Epidermal melanocyte (primary cell): ENCODE measurements at regions not wholly inside any gene's neighbourhood (a gene's known extent, or its start where the extent isn't known, plus 50 kb on each side); places are given as distances from the start of the nearest gene placed in this dataset.
"Not testable (repeated sequence)": the region's sequence is repeated elsewhere in the genome, so short reads cannot be mapped to it uniquely, and the experiment has no call there.

ENCODE experiments used
- DNase-seq: peaks from one replicate; pipeline ENCODE4 v3.0.0; 2011; ENCODE audit warnings: low spot score; ENCODE audit not compliant: insufficient read length

DNA sequence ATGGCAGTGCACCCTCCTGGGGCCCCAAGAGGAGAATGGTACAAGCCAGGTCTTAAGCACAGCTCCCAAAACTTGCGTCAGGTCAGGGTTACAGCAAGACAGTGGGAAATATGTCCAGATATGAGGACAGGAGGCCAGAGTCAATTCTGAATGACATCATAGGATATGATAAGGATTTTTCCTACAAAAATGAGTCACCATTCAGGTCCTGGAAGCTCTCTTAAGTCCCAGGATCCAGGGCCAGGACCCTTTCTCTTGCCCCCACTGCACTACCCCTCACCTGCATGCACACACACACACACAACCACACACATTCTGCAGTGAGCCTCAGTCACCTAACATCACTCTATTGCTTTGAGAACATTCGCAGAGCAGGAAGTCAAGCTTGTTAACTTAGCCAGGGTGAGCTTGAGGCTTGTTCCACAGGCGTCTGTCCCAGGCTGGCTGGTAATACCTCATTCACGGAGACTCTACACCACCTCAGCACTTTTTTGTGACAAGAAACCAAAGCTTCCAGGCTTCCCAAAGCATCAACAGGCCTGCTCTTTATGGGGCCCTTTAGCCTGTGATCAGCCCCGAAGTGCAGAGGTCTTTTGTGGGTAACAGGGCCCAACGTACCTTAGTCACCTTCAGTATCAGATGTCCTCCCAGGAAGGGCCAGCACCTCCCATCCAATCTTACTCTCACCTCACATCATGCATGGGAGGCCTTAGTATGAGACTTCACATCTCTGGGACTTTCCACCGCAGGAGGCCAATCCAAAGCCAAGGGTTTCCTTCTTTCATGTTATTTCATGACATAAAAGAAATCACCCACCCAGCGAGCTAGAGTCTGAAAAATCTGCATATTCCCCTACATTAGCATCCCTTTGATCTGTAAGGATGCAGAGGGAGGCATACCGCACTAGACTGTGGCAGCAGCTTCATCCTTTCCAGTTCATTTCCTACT is 74.0 kb upstream of the LIPC start:
- no peak for DNase-seq

DNA sequence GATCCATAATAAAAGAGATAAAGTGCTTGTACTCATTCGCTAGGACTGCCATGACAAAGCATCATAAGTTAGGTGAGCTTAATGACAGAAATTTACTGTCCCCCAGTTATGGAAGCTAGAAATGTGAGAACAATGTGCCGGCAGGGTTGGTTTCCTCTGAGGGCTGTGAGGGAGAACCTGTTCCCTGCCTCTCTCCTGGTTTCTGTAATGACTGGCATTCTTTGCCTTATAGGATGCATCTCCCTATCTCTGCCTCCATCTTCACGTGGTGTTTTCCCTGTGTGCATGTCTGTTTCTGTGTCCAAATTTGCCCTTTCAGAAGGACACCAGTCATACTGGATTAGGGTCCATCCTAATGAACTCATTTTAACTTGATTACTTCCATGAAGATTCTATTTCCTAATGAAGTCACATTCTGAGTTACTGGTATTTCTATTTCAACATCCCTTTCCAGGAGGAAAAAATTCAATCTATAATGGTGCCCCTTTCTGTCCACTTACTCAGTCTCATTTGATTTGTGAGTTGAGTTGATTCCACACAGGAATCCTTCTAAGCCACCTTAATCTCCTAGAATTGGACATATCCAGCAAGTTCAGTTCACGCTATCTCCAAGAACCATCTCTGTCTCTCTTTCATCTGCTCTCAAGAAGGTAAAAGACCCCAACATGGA is 71.2 kb upstream of the LIPC start:
- DNase-seq: no peak

- DNase-seq: peak; percentile 60
These were observed 70.5 kb upstream of the LIPC start for GRCh38 chr15:58361273-58361759.

DNA sequence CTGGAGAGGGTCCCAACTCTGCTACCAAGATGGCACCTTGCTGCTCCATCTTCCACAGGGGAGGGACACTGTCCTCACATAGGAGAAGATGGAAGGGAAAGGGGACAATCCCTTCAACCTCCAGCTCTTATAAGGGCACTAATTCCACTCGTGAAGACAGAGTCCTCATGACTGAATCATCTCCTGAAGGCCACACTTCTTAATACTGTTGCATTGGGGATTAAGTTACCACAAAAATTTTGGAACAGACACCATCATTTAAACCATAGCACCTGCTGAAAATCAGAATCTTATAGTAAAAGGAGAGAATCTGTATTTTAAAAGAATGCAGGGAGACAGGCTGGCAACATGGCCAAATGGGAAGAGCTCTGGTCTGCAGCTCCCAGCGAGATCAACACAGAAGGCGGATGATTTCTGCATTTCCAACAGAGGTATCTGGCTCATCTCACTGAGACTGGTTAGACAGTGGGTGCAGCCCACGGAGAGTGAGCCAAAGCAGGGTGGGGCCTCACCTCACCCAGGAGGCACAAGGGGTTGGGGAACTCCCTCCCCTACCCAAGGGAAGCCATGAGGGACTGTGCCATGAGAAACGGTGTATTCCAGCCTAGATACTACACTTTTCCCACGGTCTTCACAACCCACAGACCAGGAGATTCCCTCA is 69.4 kb upstream of the LIPC start:
- DNase-seq: no peak

DNA sequence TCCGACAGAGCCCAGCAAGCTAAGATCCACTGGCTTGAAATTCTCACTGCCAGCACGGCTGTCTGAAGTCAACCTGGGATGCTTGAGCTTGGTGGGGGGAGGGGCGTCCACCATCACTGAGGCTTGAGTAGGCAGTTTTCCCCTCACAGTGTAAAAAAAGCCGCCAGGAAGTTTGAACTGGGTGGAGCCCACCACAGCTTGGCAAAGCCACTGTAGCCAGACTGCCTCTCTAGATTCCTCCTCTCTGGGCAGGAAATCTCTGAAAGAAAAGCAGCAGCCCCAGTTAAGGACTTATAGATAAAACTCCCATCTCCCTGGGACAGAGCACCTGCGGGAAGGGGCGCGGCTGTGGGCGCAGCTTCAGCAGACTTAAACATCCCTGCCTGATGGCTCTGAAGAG is 68.7 kb upstream of the LIPC start:
- DNase-seq: not testable (repeated sequence)

GRCh38 chr15:58363673-58364072 is 68.1 kb upstream of the LIPC start:
- not testable (repeated sequence) for DNase-seq

- DNase-seq: not testable (repeated sequence)
These were observed 66.7 kb upstream of the LIPC start for GRCh38 chr15:58365098-58365497.

DNA sequence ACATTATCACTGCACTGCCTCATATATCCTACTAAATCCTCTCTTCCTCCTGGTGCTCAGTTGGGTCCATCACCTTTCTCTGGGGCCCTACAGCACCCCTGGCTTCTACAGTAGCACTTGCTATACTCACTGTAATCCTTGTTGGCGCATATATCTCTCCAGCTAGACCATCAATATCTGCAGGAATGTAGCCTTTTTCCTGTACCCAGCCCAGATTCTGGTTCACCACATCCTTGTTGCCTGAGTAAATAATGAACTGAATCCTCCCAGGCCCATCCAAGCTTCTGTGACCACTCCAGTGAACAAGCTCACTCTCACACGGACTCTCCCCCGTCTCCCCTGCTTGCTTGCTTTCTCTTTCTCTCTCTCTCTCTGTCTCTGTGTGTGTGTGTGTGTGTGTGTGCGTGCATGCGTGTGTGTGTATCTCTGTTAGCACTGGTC is 62.5 kb upstream of the LIPC start:
- DNase-seq: no peak

DNA sequence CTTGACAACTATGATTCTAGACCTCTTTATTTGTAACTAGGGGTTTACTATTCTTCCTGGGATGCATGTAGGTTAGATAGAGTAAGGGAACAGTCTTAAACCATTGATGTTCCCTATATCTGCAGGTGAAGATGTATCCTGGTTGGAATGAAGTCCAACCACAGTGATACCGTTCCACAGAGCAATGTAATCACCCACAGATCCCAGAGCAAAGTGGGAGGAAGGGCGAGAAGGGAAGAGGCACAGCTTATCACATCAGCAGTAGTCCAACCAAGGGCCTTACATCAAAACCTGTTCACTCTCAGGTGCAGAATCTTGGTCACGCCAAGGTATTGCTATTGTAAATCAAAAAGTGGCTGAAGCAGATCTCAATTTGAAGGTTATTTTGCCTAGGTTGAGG is 61.8 kb upstream of the LIPC start:
- DNase-seq: no peak

GRCh38 chr15:58374147-58374546 is 57.6 kb upstream of the LIPC start:
- no peak for DNase-seq

- no peak for DNase-seq
These were observed 54.6 kb upstream of the LIPC start for GRCh38 chr15:58377193-58377592.

- no peak for DNase-seq
These were observed 53.3 kb upstream of the LIPC start for GRCh38 chr15:58378241-58379085.

DNA sequence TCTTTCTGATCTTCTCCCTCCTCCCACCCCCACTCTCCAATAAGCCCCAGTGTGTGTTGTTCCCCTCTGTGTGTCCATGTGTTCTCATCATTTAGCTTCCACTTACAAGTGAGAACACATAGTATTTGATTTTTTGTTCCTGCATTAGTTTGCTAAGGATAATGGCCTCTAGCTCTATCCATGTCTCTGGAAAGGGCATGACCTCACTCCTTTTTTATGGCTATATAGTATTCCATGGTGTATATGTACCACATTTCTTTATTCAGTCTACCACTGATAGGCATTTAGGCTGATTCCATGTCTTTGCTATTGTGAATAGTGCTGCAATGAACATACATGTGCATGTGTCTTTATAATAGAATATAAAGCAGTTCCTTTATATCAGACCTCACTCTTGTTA is 52.3 kb upstream of the LIPC start:
- not testable (repeated sequence) for DNase-seq

GRCh38 chr15:58380280-58380945 is 51.4 kb upstream of the LIPC start:
- no peak for DNase-seq

GRCh38 chr15:58381697-58382096 is 50.1 kb upstream of the LIPC start:
- no peak for DNase-seq
